GM19455 (cell line): ENCODE measurements at regions not wholly inside any gene's neighbourhood (a gene's known extent, or its start where the extent isn't known, plus 50 kb on each side); places are given as distances from the start of the nearest gene placed in this dataset.
"Not testable (repeated sequence)": the region's sequence is repeated elsewhere in the genome, so short reads cannot be mapped to it uniquely, and the experiment has no call there.

Experiments used
- ATAC-seq: cut with Tn5 transposase; IDR thresholded peaks from one replicate; pipeline ENCODE4 v1.9.1; 2021; ENCODE audit not compliant: unreplicated experiment

GRCh38 chr3:75312469-75312868 is 351.7 kb upstream of the FRG2C start:
- not testable (repeated sequence) for ATAC-seq

GRCh38 chr3:75319776-75320175 is 344.4 kb upstream of the FRG2C start:
- not testable (repeated sequence) for ATAC-seq

- ATAC-seq, result no peak
Observed at GRCh38 chr3:75320369-75320768, 343.8 kb upstream of the FRG2C start.

GRCh38 chr3:75321060-75321459 is 343.1 kb upstream of the FRG2C start:
- ATAC-seq, result no peak

GRCh38 chr3:75323936-75324335 is 340.2 kb upstream of the FRG2C start:
- ATAC-seq, result not testable (repeated sequence)

- ATAC-seq, result no peak
Observed at GRCh38 chr3:75325716-75326115, 338.4 kb upstream of the FRG2C start.

- ATAC-seq, result no peak
Observed at GRCh38 chr3:75327453-75327852, 336.7 kb upstream of the FRG2C start.

GRCh38 chr3:75329476-75330097 is 334.5 kb upstream of the FRG2C start:
- no peak for ATAC-seq

GRCh38 chr3:75330446-75330845 is 333.7 kb upstream of the FRG2C start:
- ATAC-seq, result not testable (repeated sequence)

GRCh38 chr3:75332090-75332489 is 332.0 kb upstream of the FRG2C start:
- not testable (repeated sequence) for ATAC-seq

- no peak for ATAC-seq
Observed at GRCh38 chr3:75332794-75333193, 331.3 kb upstream of the FRG2C start.

GRCh38 chr3:75334299-75334698 is 329.8 kb upstream of the FRG2C start:
- ATAC-seq, result no peak

GRCh38 chr3:75337226-75337900 is 326.8 kb upstream of the FRG2C start:
- ATAC-seq, result no peak

GRCh38 chr3:75338342-75338741 is 325.8 kb upstream of the FRG2C start:
- ATAC-seq, result no peak

GRCh38 chr3:75341324-75342067 is 322.6 kb upstream of the FRG2C start:
- ATAC-seq, result no peak

- no peak for ATAC-seq
Observed at GRCh38 chr3:75342425-75342824, 321.7 kb upstream of the FRG2C start.

GRCh38 chr3:75350536-75350935 is 313.6 kb upstream of the FRG2C start:
- not testable (repeated sequence) for ATAC-seq

GRCh38 chr3:75362086-75362784 is 301.9 kb upstream of the FRG2C start:
- ATAC-seq, result not testable (repeated sequence)

- ATAC-seq, result not testable (repeated sequence)
Observed at GRCh38 chr3:75372964-75373363, 291.2 kb upstream of the FRG2C start.

GRCh38 chr3:75379840-75380239 is 284.3 kb upstream of the FRG2C start:
- not testable (repeated sequence) for ATAC-seq

GRCh38 chr3:75380276-75380771 is 283.8 kb upstream of the FRG2C start:
- no peak for ATAC-seq
